OCI-LY1 (cell line): ENCODE measurements at regions not wholly inside any gene's neighbourhood (a gene's known extent, or its start where the extent isn't known, plus 50 kb on each side); places are given as distances from the start of the nearest gene placed in this dataset.

Experiments used
- EZH2 ChIP-seq: fragments of 200-600 bp; sonication (generic), shearing (Covaris generic); IDR thresholded peaks from 2 replicates; pipeline ENCODE4 v1.8.0; 2017; ENCODE audit warnings: borderline replicate concordance, mixed run types, mild to moderate bottlenecking, antibody characterized with exemption, low read length, moderate library complexity, mixed read lengths
- TF ChIP-seq, protein P1 (sequence below): fragments of 200-600 bp; sonication (generic), shearing (Covaris generic); IDR thresholded peaks from 2 replicates; pipeline ENCODE4 v1.5.1; 2017; ENCODE audit warnings: mild to moderate bottlenecking, antibody characterized with exemption, low read length, moderate library complexity, mixed read lengths

DNA sequence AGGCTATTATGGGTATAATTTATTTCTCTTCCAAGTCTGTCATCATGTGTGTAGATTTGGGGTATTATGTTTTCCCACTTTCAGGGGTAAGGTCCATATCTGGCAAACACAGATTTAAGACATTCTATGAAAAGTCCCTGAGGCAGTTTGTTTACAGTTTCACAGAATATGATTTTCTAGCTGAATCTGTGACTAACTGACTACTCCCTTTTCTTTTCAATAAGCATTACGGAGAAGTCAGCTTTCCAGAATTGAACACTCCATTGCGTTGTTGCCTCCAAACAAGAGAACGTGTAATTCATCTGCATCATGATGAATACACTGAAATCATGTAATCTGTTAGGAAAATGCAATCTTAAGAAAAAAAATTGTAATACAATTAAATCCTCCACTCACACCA, 226.7 kb upstream of the SFRP2 start:
- TF ChIP-seq, protein P1, sequence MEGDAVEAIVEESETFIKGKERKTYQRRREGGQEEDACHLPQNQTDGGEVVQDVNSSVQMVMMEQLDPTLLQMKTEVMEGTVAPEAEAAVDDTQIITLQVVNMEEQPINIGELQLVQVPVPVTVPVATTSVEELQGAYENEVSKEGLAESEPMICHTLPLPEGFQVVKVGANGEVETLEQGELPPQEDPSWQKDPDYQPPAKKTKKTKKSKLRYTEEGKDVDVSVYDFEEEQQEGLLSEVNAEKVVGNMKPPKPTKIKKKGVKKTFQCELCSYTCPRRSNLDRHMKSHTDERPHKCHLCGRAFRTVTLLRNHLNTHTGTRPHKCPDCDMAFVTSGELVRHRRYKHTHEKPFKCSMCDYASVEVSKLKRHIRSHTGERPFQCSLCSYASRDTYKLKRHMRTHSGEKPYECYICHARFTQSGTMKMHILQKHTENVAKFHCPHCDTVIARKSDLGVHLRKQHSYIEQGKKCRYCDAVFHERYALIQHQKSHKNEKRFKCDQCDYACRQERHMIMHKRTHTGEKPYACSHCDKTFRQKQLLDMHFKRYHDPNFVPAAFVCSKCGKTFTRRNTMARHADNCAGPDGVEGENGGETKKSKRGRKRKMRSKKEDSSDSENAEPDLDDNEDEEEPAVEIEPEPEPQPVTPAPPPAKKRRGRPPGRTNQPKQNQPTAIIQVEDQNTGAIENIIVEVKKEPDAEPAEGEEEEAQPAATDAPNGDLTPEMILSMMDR, result no peak
- TF ChIP-seq EZH2, result no peak
